SK-N-SH (cell line): ENCODE measurements at regions not wholly inside any gene's neighbourhood (a gene's known extent, or its start where the extent isn't known, plus 50 kb on each side); places are given as distances from the start of the nearest gene placed in this dataset.

Experiments
- CTCF ChIA-PET: fragments of 300-600, 350-600 bp; formaldehyde crosslinking; extraction: SDS; loops from one replicate; lab custom pipeline; 2021; lab: Yijun Ruan, JAX
- POLR2A ChIA-PET: fragments of 350-600 bp; sonication (Branson Sonifier 250); formaldehyde crosslinking; extraction: SDS; loops from one replicate; lab custom pipeline; 2020; ENCODE audit warnings: antibody characterized with exemption, inconsistent platforms; lab: Yijun Ruan, JAX
- DNase-seq: peaks from one replicate; pipeline ENCODE4 v3.0.0; 2012
- H2AFZ ChIP-seq: fragments of 200-600 bp; sonication (generic); 2 replicates; pipeline ENCODE4 v1.8.1; 2016; ENCODE audit warnings: antibody characterized with exemption, mild to moderate bottlenecking, low read depth
- H3F3A ChIP-seq: fragments of 200-600 bp; sonication (generic); replicated peaks from 2 replicates; pipeline ENCODE3; 2016; ENCODE audit warnings: antibody characterized with exemption, mild to moderate bottlenecking; ENCODE audit not compliant: insufficient read depth
- H3K27ac ChIP-seq, 2 experiments: fragments of 200-500 bp in 1 of 2; fragments of 200-600 bp in 1 of 2; sonication (Bioruptor generic) in 1 of 2; sonication (generic), shearing (Covaris generic) in 1 of 2; 2 replicates each; pipeline versions ENCODE4 v1.5.1 to v1.6.1; 2014 to 2016; ENCODE audit warnings: low read depth in 2 of 2, inconsistent platforms in 1 of 2, low read length in 1 of 2, mild to moderate bottlenecking in 1 of 2, mixed read lengths in 1 of 2
- H3K27me3 ChIP-seq: fragments of 200-600 bp; sonication (generic), shearing (Covaris generic); 2 replicates; pipeline ENCODE4 v1.6.1; 2016; ENCODE audit warnings: mixed run types; ENCODE audit not compliant: insufficient read depth
- H3K36me3 ChIP-seq, 2 experiments: fragments of 200-500 bp in 1 of 2; fragments of 200-600 bp in 1 of 2; sonication (Bioruptor generic) in 1 of 2; sonication (generic) in 1 of 2; replicated peaks in 1 of 2; 2 replicates each; pipeline versions ENCODE3 to v1.5.1; 2014 to 2016; ENCODE audit warnings: low read length in 1 of 2, mild to moderate bottlenecking in 1 of 2; ENCODE audit not compliant: insufficient read depth in 2 of 2, control insufficient read depth in 1 of 2
- H3K4me1 ChIP-seq, 2 experiments: fragments of 200-500 bp in 1 of 2; fragments of 200-600 bp in 1 of 2; sonication (Bioruptor generic) in 1 of 2; sonication (generic), shearing (Covaris generic) in 1 of 2; 2 replicates each; pipeline versions ENCODE4 v1.5.1 to v1.6.1; 2014 to 2016; ENCODE audit warnings: low read depth in 1 of 2, low read length in 1 of 2, mixed run types in 1 of 2; ENCODE audit not compliant: insufficient read depth in 2 of 2, control insufficient read depth in 1 of 2
- H3K4me2 ChIP-seq: fragments of 200-600 bp; sonication (generic), shearing (Covaris generic); 2 replicates; pipeline ENCODE4 v1.6.1; 2017; ENCODE audit warnings: mixed run types
- H3K4me3 ChIP-seq, 2 experiments: fragments of 200-500 bp in 1 of 2; fragments of 200-600 bp in 1 of 2; sonication (Bioruptor generic) in 1 of 2; sonication (generic), shearing (Covaris generic) in 1 of 2; 2 replicates each; pipeline versions ENCODE4 v1.5.1 to v1.8.1; 2014 to 2016; ENCODE audit warnings: low read depth in 2 of 2, inconsistent platforms in 1 of 2, low read length in 1 of 2, mild to moderate bottlenecking in 1 of 2, mixed read lengths in 1 of 2, moderate library complexity in 1 of 2
- H3K79me2 ChIP-seq: fragments of 200-600 bp; sonication (generic); 2 replicates; pipeline ENCODE4 v1.8.1; 2017; ENCODE audit warnings: mild to moderate bottlenecking; ENCODE audit not compliant: insufficient read depth
- H3K9ac ChIP-seq: fragments of 200-600 bp; sonication (generic); 2 replicates; pipeline ENCODE4 v1.6.1; 2017; ENCODE audit warnings: mixed run types
- H3K9me2 ChIP-seq: fragments of 200-600 bp; sonication (generic); 2 replicates; pipeline ENCODE4 v1.6.1; 2017; ENCODE audit warnings: mixed run types
- H3K9me3 ChIP-seq: fragments of 200-600 bp; sonication (generic); 2 replicates; pipeline ENCODE4 v1.6.1; 2017; ENCODE audit warnings: mixed run types, mild to moderate bottlenecking, moderate library complexity
- H4K20me1 ChIP-seq: fragments of 200-600 bp; sonication (generic); 2 replicates; pipeline ENCODE4 v1.6.1; 2017; ENCODE audit warnings: mild to moderate bottlenecking, mixed run types; ENCODE audit not compliant: insufficient read depth
- ELF1 ChIP-seq: IDR thresholded peaks from 2 replicates; pipeline ENCODE4 v1.4.0; 2012
- EZH2phosphoT487 ChIP-seq: fragments of 200-600 bp; sonication (generic); IDR thresholded peaks from 2 replicates; pipeline ENCODE4 v1.6.1; 2017; ENCODE audit warnings: low read depth, mixed run types, mild to moderate bottlenecking, antibody characterized with exemption, moderate library complexity, borderline replicate concordance
- FOSL2 ChIP-seq: IDR thresholded peaks from 2 replicates; pipeline ENCODE4 v1.4.0; 2012; ENCODE audit warnings: low read depth, mild to moderate bottlenecking, moderate library complexity, borderline replicate concordance
- FOXJ3 ChIP-seq: sonication (generic); formaldehyde crosslinking; IDR thresholded peaks from 2 replicates; pipeline ENCODE4 v1.5.1; 2020; ENCODE audit warnings: mild to moderate bottlenecking, missing genetic modification reagents
- GATA2 ChIP-seq: sonication (generic); formaldehyde crosslinking; IDR thresholded peaks from 2 replicates; pipeline ENCODE4 v1.5.0; 2020; ENCODE audit warnings: mild to moderate bottlenecking, missing genetic modification reagents
- IRF3 ChIP-seq: fragments of 150-350 bp; IDR thresholded peaks from 2 replicates; pipeline ENCODE4 v1.6.1; 2016; ENCODE audit warnings: mild to moderate bottlenecking, low read depth, low read length
- MEF2A ChIP-seq: IDR thresholded peaks from 2 replicates; pipeline ENCODE4 v1.4.0; 2012; ENCODE audit warnings: low read depth, borderline replicate concordance
- NRF1 ChIP-seq: IDR thresholded peaks from 2 replicates; pipeline ENCODE4 v1.6.1; 2012; ENCODE audit warnings: low read depth, mild to moderate bottlenecking, low read length
- RFX5 ChIP-seq: IDR thresholded peaks from 2 replicates; pipeline ENCODE4 v1.6.1; 2012; ENCODE audit warnings: mild to moderate bottlenecking, improper control_type of control experiment, low read length
- TAF1 ChIP-seq: IDR thresholded peaks from 2 replicates; pipeline ENCODE4 v1.6.1; 2012; ENCODE audit warnings: low read depth, mild to moderate bottlenecking, low read length, moderate library complexity, borderline replicate concordance
- TEAD4 ChIP-seq: IDR thresholded peaks from 2 replicates; pipeline ENCODE4 v1.4.0; 2012; ENCODE audit warnings: mild to moderate bottlenecking, borderline replicate concordance; ENCODE audit not compliant: insufficient read depth
- YY1 ChIP-seq: IDR thresholded peaks from 2 replicates; pipeline ENCODE4 v1.4.0; 2012; ENCODE audit warnings: low read depth, mild to moderate bottlenecking
- WGBS: methylation state at CpG from one replicate; pipeline ENCODE4 v1.1.6; 2017; ENCODE audit warnings: low lambda C conversion rate; 5-methylcytosine and 5-hydroxymethylcytosine counted together
- TF ChIP-seq, protein P1 (sequence below): fragments of 200-600 bp; sonication (generic); IDR thresholded peaks from 2 replicates; pipeline ENCODE4 v1.6.1; 2017; ENCODE audit warnings: antibody characterized with exemption, mild to moderate bottlenecking, moderate library complexity
- TF ChIP-seq, protein P2 (sequence below): IDR thresholded peaks from 2 replicates; pipeline ENCODE4 v1.4.0; 2012; ENCODE audit warnings: low read depth, borderline replicate concordance
- TF ChIP-seq, protein P3 (sequence below): IDR thresholded peaks from 2 replicates; pipeline ENCODE4 v1.6.1; 2012; ENCODE audit warnings: mild to moderate bottlenecking, low read depth, low read length, moderate library complexity

- DNase-seq: no peak
- ChIA-PET CTCF (no interaction called here), POLR2A (no interaction called here)
- no peaks in the 10 kb centered on the region for H4K20me1 ChIP-seq
- no peak overlapping the region for H3K9ac ChIP-seq
- no peak overlapping the region for H3K4me2 ChIP-seq
- no peaks in the 10 kb centered on the region for H3K27me3 ChIP-seq
- 61% methylated on average over 3 of the region's 3 CpGs for WGBS
- TF ChIP-seq FOSL2: no peak
- no peak for TF ChIP-seq YY1
- TF ChIP-seq, protein P1, sequence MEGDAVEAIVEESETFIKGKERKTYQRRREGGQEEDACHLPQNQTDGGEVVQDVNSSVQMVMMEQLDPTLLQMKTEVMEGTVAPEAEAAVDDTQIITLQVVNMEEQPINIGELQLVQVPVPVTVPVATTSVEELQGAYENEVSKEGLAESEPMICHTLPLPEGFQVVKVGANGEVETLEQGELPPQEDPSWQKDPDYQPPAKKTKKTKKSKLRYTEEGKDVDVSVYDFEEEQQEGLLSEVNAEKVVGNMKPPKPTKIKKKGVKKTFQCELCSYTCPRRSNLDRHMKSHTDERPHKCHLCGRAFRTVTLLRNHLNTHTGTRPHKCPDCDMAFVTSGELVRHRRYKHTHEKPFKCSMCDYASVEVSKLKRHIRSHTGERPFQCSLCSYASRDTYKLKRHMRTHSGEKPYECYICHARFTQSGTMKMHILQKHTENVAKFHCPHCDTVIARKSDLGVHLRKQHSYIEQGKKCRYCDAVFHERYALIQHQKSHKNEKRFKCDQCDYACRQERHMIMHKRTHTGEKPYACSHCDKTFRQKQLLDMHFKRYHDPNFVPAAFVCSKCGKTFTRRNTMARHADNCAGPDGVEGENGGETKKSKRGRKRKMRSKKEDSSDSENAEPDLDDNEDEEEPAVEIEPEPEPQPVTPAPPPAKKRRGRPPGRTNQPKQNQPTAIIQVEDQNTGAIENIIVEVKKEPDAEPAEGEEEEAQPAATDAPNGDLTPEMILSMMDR: no peak
- TF ChIP-seq EZH2phosphoT487: no peak
- TF ChIP-seq RFX5: no peak
- no peak for TF ChIP-seq TEAD4
- TF ChIP-seq TAF1: no peak
- TF ChIP-seq, protein P2, sequence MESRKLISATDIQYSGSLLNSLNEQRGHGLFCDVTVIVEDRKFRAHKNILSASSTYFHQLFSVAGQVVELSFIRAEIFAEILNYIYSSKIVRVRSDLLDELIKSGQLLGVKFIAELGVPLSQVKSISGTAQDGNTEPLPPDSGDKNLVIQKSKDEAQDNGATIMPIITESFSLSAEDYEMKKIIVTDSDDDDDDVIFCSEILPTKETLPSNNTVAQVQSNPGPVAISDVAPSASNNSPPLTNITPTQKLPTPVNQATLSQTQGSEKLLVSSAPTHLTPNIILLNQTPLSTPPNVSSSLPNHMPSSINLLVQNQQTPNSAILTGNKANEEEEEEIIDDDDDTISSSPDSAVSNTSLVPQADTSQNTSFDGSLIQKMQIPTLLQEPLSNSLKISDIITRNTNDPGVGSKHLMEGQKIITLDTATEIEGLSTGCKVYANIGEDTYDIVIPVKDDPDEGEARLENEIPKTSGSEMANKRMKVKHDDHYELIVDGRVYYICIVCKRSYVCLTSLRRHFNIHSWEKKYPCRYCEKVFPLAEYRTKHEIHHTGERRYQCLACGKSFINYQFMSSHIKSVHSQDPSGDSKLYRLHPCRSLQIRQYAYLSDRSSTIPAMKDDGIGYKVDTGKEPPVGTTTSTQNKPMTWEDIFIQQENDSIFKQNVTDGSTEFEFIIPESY: no peak
- TF ChIP-seq MEF2A: no peak
- no peak for TF ChIP-seq IRF3
- no peak for TF ChIP-seq FOXJ3 (CRISPR knock-in tag)
- TF ChIP-seq GATA2: no peak
- TF ChIP-seq, protein P3, sequence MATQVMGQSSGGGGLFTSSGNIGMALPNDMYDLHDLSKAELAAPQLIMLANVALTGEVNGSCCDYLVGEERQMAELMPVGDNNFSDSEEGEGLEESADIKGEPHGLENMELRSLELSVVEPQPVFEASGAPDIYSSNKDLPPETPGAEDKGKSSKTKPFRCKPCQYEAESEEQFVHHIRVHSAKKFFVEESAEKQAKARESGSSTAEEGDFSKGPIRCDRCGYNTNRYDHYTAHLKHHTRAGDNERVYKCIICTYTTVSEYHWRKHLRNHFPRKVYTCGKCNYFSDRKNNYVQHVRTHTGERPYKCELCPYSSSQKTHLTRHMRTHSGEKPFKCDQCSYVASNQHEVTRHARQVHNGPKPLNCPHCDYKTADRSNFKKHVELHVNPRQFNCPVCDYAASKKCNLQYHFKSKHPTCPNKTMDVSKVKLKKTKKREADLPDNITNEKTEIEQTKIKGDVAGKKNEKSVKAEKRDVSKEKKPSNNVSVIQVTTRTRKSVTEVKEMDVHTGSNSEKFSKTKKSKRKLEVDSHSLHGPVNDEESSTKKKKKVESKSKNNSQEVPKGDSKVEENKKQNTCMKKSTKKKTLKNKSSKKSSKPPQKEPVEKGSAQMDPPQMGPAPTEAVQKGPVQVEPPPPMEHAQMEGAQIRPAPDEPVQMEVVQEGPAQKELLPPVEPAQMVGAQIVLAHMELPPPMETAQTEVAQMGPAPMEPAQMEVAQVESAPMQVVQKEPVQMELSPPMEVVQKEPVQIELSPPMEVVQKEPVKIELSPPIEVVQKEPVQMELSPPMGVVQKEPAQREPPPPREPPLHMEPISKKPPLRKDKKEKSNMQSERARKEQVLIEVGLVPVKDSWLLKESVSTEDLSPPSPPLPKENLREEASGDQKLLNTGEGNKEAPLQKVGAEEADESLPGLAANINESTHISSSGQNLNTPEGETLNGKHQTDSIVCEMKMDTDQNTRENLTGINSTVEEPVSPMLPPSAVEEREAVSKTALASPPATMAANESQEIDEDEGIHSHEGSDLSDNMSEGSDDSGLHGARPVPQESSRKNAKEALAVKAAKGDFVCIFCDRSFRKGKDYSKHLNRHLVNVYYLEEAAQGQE: no peak
- no peak for TF ChIP-seq NRF1
- no peak for TF ChIP-seq ELF1
- TF ChIP-seq, all 33 proteins: peak for 0
- Histone ChIP-seq H3K79me2 (no peaks in the 10 kb centered on the region), H2AFZ (no peak overlapping the region), H3K9me2 (no peaks in the 10 kb centered on the region), H3K36me3 (no peaks in the 10 kb centered on the region), H3F3A (no peaks in the 10 kb centered on the region), H3K4me3 (no peak overlapping the region), H3K4me1 (no peaks in the 10 kb centered on the region), H3K9me3 (no peaks in the 10 kb centered on the region), H3K27ac (no peak overlapping the region)
These were observed 359.6 kb upstream of the NOCT start for GRCh38 chr4:138655985-138656384.
